ENCODE measurements at regions not wholly inside any gene's neighbourhood (a gene's known extent, or its start where the extent isn't known, plus 50 kb on each side); places are given as distances from the start of the nearest gene placed in this dataset.

DNA sequence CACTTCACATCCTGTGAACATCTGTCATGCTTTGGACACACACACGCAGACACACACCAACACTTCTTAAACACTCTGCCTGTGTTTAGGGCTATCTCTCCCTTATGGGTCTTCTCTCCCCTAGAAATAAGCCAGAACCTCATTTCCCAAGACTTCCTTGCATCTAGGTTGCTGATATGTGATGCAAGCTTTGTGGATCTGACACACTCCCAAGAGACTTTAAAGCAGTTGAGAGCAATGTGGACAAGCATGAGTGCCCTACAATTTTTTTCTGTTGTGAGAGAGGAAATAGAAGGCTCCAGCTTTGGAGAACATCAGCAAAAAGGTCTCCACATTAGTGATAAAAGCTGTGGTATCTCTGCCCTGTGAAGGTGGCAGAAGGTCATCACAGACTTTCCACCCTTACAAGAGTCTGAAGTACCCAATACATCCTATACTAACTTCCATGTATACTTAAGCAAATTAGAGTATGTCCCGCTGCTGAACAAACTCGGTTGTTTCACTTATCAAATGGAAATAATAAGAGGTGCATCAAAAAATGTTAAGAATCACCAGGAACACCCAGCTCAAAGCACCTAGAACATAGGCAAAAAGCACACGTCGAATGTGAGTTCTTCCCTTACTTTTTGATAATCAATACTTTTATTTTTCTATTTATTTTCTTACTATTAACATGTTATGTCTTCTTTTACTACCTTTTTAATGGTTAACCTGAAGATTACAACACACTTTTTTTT, 267.6 kb downstream of the SETD4 start:
- peak; percentile 15 for DNase-seq

DNA sequence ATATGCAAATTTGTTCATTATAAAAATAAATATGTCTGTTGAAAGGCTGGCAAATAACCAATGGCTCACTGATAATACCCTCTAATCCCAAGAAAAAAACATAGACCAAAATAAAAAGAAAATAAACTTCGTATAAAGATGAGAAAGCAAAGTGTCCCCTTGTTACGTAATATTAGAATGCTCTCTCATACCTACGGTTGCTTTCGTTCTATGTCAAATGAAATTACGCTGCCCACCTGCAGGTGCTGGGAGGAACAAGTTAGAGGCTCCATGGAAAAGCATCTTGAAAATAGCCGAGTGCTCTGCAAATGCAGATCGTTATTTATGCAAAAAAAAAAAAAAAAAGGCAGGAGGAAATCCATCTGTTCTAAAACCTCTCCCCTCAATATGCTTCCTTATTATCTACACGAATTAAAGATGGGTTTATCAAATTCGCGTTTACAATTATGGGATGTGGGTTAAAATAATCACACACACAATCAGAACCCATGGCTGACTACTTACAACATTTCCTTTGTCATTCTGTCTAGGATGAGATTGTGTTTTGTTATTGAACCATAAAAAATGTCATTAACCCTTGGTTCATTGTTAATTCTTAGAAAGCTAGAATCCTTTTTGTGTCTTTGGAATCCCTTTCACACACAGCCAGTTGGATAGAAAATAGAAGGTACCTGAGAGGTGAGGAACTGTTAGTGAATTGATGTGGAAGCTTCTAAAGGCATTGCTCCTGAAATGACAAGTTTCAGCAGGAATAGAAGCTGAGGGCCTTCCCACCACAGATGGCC, 268.6 kb downstream of the SETD4 start:
- DNase-seq, result no peak

DNA sequence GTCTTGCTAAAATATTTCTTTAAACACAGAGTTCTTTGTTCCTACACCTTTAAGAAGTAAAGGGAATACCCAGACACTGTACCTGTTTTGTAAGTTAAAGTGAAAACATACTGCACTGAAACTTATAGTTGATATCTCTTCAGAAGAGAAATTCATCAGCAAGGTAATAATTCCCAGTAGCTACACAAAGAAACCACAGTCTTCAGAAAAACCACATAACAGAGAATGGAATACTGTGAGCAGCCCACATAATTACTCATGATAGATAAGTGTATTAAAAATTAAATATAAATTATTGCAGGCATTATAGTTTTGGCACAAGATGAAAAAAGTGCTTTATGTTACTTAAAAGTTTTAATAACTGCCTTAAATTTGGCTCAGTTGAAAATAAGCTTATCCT, 276.6 kb downstream of the SETD4 start:
- peak; percentile 12 for DNase-seq

DNA sequence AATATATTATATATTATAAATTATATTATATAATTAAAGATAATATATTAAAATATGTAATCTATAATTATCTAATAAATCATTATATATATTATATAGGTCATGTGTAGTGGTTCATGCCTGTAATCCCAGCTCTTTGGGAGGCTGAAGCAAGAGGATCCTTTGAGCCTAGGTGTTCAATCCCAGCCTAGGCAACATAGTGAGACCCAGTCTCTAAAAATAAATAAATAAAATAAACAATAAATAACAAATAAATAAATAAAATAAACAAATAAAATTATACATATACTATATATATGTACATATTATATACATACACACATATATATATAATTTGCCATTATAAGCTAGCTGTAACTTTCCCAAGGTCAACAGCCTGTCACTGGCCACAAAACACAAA, 277.7 kb downstream of the SETD4 start:
- no peak for DNase-seq

DNA sequence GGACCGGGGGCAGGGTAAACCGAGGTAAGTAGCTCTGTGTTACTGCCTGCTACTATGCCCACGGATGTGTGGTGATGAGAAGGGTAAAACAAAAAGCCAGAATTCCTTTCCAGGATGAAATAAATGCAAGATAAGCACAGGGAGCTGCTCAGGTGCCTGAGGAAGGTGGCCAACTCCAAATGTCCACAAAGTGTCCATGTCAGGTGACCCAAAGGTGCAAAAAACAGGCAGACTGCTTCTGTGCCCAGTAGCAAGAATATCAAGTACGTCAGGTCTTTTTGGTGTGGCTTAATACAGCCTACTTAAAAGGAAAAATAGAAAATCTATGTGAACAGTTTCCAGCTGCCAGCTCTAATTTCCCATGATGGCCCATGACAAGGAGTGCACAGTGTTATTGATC, 279.3 kb downstream of the SETD4 start:
- no peak for DNase-seq

DNA sequence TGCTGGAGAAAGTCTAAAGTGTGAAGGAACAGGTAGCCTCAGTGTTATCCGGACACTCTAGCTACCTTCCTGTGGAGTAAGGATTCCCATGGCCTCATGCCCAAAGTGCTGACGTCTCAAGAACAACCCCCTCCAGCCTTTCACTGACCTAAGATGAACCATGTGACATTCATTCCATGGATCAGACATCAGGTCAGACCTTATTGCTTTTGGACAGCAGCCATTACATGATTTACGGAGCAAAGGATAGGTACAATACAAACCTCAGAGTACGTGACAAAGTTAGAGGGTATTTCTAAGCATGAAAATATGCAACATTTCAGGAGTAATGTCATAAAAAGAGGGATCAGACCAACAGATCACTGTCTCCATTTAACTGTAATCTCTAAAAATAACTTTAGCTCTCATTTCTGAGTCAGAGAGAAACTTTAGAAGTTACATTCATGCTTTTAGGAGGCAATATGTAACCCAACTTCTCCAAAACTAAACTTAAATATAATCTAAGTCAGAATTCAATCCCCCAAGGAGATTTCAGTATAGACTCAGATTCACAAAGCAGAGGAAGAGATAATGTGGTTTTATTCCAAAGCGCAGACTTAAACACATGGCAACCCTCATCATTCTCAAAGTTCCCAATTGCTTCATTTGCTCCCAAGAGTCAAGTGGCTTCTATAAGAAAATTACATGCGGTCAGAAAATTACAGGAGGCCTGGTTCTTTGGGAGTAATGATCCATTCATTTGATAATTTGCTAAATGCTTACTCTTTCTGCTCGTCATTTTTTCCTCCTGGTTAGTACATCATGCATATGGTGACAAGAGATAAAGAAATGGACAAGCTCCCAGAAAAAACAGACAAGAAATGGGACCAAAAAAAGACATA, 280.4 kb downstream of the SETD4 start:
- DNase-seq, result peak; percentile 91

DNA sequence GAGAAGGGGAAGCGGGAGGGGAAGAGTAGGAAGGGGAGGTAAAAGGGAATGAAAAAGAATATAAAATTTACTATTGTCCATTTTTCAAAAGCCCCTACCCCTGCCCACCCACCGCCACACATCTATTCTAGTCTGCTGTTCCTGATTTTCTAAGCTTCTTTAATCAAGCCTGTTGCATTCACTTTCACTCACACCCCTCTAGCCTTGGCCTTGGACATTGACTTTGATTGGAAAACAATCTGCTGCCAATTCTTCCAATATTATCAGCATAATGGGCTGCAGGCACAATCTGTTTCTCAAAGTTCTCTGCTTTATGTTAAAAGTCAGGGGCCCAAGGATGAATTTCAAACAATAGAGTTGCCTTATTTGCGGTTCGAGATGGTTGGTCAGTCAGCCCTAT, 281.2 kb downstream of the SETD4 start:
- DNase-seq, result no peak

DNA sequence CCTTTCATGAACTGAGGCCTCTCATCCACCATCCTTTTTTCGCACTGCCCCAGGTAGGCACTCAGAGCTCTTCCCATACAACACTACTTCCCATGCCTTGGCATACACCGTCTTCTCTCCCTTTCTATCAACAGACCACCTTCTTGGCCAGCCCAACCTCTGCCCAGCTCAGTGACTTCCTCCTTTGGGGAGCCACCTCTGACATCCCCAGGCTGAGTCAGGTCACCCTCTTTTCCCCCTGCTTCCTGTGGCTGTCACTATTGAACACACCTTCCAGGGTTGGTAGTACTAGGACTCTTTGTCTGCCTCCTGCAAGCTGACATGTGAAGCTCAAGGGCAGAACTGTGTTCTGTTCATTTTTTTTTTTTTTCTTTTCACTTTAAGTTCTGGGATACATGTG, 283.2 kb downstream of the SETD4 start:
- no peak for DNase-seq

DNA sequence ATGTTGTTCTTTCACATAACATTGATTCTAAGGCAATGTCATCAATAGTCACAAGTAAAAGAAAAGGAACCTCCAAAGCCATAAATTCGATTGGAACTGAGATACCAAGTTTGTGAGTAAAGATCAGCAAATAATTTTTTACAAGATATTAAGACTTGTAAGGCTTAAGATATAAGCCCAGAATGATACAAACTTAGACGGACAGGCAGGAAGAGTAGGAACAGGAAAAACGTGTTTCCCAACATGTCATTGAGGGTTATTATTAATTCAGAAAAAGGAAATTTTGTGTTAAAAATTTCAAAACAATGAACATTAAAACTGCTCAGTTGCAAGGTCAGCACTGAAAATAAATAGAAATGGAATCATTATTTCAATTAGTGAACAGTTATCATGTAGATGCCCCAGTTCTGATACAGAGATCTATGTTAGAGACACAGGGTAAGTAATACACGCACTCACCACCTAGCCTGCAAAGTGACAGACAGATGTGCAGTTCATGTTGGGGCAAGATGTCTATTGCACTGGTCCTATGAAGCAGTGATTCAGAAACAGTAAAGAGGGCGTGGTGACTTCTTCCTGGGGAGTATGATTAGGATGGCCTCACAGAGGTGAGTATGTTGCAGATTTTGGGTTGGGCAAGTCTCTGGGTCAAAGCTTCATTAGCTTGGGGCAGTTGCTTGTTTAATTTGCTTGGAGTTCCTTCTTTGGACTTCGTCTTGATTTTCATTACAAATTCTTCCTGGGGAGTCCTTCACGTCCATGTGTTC, 284.4 kb downstream of the SETD4 start:
- DNase-seq, result no peak

DNA sequence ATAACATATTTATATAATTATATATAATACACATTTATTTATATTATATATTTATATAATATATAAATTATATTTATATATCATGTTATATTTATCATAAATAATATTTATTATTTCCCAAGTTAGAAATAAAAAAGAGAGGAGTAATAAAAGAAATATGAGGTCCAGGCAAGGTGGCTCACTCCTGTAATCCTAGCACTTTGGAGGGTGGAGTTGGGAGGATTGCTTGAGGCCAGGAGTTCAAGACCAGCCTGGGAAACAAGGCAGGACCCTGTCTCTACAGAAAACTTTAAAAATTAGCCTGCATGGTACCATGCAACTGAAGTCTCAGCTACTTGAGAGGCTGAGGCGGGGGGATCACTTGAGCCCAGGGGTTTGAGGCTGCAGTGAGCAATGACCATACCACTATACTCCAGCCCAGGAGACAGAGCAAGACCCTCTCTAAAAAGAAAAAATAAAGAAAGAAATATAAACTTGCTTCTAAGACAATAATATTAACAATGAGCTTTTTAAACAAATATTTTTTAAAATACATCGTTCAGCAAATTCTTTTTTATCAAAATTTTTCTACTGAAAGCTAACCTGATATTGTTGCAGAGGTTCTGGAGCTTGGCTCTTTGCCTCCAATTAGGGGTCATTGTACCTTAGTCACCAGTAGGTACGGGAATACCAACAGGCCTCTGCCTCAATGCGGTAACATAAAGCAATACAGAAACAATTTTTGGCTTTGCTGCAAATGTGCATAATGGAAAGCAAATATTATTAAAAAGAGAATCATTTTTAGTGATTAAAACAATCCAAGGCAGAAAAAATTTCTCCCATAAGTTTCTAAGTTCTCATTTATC, 290.0 kb downstream of the SETD4 start:
- DNase-seq, result no peak

DNA sequence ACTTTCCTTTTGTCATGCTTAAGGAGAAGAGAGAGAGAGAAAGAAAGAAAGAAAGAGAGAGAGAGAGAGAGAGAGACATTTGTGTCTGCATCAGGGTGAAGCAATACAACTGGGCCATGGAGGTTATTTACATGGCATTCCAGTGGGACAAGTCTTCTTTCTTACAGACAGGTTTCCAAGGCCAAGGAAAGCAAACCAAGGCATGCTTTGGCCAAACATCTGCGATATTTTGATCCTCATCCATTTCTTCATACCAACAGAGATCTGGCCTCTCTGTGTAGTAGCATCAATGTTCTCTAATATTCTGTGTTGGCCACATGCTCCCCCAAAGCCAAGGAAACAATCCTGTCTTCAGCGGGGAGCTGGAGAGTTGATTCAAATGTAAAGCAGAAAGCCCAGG, 292.1 kb downstream of the SETD4 start:
- no peak for DNase-seq

DNA sequence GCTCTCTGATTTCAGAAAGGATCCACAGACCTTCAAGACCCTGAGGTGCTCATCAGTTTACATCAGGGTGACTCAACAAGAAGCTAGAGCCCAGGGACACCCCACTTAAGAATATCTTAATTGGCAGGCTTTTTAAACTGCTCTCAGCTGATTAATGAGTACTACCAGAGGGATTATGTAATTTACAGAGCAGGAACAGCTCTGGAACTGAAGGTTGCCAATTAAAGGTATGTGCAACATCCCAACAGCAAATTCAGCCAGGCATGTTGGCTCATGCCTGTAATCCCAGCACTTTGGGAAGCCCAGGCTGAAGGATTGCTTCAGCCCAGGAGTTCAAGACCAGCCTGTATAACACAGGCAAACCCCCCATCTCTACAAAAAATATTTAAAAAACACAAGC, 295.7 kb downstream of the SETD4 start:
- no peak for DNase-seq

DNA sequence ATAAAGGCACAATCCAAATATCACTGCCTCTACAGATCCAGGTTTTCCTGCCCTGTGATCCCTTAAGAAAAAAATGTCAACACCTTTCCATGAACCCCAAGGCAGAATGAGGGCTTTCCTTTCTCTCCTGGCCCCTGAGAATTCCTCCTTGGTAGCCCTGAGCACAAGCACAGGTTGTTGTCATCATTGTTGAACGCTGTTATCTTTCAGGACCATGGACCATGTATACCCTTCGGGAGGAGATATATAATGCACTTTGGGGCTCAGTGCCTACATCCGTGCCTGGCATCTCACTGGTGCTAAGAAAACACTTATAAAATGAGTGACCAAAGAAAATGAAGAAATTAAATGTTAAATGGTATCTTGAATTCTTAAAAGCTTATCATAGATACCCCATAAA, 296.2 kb downstream of the SETD4 start:
- no peak for DNase-seq

DNA sequence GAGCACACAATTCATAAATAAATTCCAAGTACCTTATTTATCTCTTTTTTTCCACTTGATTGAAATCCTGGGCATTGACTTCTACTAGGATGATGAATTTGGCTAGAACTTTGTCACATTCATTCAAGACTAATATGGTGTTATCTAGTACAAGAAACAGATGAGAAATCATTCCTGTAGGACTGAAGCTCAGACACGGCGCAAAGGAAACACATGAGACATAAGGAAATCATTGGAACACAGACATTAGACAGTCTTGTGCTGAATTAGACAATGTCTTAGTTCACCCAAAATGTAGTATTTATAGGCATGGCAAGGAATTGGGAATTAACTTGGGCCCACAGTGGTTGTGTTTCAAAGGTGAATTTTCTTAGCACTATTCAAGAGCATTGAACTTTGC, 305.7 kb downstream of the SETD4 start:
- no peak for DNase-seq

DNA sequence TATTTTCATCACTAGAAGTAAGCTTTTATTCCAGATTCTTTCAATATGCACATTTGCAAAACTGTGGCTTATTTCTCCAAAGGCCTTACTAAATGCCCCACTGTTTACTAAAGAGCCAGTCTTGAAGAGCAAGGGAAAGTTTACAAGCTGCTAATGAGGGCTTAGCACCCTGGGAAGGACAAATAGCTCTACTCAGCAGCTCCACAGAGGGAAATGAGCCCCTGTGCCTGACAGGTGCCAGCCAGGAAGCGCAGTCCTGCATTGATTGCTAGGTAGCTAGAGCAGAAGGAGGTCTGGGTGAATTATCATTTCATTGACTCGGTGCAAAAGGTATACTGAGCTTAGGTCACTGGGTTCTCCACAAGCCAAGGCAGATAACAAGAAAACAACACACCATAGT, 307.0 kb downstream of the SETD4 start:
- DNase-seq, result no peak

DNA sequence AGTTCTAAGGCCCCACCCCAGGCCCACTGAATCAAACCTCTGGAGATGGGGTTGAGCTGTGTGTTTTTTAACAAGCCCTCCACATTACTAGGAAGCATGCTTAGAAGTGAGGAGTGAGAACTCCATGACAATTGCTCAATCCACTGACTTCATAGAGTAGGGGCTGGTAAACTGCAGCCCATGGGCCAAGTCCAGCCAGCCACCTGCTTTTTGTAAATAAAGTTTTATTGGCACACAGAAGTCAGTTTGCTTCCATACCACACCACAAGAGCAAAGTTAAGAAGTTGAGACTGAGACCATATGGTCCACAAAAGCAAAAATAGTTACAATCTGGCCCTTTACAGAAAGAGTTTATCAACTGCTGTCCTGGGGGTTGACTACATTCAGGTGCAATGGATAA, 309.2 kb downstream of the SETD4 start:
- DNase-seq, result no peak

DNA sequence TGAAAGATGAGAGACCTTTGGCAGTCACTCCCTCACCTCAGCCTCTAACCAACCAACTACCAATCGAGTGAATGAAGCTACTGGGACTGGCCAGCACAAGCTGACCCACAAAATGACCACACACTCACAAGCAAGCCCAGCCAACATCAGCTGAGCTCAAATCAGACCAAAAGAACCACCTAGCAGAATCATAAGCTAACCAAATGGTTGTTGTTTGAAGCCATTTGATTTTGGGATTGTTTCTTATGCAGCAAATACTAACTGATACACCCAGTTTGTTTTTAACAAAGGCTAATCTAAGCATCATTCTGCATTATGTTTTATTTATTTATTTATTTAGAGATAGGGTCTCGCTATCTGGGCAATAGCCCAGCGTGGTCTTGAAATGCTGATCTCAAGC, 310.4 kb downstream of the SETD4 start:
- no peak for DNase-seq

DNA sequence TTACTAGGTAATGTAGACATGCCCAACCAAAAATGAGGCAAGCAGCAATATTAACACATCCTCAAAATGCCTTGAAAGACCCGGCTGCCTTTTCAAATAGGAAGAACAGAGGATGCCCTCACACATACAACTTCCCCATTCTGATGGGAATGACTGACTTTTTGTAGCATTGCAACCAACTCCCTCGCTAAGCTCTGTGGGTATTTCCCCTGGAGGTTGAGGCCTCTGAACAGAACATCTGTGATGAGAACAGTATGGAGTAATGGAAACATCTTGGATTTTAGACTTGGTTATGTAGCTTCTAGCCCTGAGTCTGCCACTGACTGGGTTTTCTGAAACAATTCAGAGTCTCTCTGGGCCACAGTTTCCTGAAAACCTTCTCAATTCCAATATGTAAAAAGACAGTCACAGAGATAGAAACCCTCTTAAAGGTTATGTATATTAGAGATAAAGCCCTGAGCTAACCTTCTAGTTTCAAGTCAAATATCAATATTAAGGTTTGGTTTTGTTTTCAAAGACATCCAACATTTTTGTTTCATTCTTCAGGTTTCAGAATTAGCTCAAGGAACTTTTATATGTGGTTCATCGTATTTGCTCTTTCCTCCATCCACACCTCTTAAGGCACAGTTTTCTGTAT, 311.5 kb downstream of the SETD4 start:
- no peak for DNase-seq

DNA sequence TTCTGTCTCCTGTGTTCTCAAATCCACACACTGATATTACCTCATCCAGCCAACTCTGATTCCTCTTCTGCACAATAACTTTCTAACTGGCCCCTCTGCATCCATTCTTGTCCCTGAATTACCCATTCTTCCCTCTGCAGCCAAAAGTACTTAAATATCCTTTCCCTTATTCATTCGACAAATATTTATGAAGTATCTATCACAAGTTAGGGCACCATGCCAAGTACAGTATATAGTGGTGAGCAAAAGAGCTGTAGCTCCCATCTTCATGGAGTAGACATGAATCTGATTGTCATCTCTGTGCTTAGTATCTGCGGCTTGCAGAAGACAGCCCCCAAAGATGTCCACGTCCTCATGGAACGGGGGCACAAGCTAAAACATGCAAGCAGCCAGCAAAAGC, 316.8 kb downstream of the SETD4 start:
- DNase-seq, result no peak

DNA sequence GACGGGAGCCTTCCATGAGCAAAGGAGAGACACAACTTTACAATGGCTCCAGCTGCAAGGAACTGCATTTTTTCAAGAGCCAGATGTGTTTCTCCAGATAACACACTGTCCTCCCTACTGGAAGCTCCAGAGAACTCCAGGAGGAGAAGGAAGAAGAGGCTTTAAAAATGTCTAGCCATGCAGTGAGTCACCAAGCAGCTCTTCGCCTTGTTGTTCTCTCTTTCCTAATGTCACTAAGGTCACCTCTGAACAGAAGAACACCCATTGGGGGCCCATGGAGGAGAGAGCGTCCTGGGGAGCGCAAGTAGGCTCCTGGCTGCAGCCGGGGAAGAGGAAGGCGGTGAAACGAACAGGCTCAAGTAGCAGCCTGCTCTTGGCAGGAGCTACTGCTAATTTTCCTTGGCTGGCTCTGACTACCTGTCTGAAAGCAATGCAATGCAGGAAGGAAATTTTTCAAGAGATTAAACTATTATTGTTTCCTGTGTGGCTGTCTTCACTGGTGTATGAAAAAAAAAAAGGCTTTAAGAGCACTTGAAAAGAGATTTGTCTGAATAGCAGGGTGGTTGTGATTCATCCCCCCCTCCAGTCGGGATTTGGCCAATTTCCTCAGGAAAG, 321.9 kb downstream of the SETD4 start:
- DNase-seq, result peak; percentile 7

DNA sequence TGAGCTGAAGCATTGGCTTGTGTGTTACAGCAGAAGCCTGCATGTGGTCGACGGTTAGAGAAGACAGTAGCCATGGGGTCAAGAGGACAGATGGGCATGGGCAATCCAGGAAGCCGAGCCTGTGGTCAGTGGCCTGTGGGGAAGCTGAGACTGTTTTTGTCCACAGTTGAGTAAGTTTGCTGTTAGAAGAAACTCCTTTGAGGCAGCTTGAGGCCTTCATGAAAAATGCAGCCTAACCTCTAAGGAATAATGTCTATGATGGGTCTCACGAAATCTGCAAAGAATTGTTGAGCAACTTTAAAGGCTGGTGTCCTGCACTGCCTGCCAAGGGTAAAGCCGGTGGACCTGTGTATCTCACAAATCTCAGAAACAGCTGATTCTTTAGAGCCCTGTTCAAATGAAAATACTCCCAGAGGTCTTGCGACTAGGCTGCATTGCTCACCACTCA, 322.4 kb downstream of the SETD4 start:
- peak; percentile 35 for DNase-seq

All from kidney glomerular epithelial cell (primary cell).